Neural progenitor cell (in vitro differentiated cells): ENCODE measurements at regions not wholly inside any gene's neighbourhood (a gene's known extent, or its start where the extent isn't known, plus 50 kb on each side); places are given as distances from the start of the nearest gene placed in this dataset.

ENCODE experiments used
- EZH2phosphoT487 ChIP-seq: fragments of 200-600 bp; sonication (generic); IDR thresholded peaks from 2 replicates; pipeline ENCODE4 v1.6.1; 2017; ENCODE audit warnings: antibody characterized with exemption
- TF ChIP-seq, protein P1 (sequence below): fragments of 200-600 bp; sonication (generic); IDR thresholded peaks from 2 replicates; pipeline ENCODE4 v1.5.1; 2017; ENCODE audit warnings: antibody characterized with exemption, mild to moderate bottlenecking

- TF ChIP-seq, protein P1, sequence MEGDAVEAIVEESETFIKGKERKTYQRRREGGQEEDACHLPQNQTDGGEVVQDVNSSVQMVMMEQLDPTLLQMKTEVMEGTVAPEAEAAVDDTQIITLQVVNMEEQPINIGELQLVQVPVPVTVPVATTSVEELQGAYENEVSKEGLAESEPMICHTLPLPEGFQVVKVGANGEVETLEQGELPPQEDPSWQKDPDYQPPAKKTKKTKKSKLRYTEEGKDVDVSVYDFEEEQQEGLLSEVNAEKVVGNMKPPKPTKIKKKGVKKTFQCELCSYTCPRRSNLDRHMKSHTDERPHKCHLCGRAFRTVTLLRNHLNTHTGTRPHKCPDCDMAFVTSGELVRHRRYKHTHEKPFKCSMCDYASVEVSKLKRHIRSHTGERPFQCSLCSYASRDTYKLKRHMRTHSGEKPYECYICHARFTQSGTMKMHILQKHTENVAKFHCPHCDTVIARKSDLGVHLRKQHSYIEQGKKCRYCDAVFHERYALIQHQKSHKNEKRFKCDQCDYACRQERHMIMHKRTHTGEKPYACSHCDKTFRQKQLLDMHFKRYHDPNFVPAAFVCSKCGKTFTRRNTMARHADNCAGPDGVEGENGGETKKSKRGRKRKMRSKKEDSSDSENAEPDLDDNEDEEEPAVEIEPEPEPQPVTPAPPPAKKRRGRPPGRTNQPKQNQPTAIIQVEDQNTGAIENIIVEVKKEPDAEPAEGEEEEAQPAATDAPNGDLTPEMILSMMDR: no peak
- TF ChIP-seq EZH2phosphoT487: no peak
These were observed 1426.5 kb downstream of the CDH11 start for GRCh38 chr16:63695347-63695746.
